HEK293 (cell line): ENCODE measurements at regions not wholly inside any gene's neighbourhood (a gene's known extent, or its start where the extent isn't known, plus 50 kb on each side); places are given as distances from the start of the nearest gene placed in this dataset.

Experiments used
- CTCF ChIA-PET: fragments of 350-600 bp; formaldehyde crosslinking; extraction: SDS; loops from one replicate; lab custom pipeline; 2021; ENCODE audit warnings: antibody characterized with exemption; lab: Yijun Ruan, JAX
- POLR2A ChIA-PET: fragments of 300-600 bp; formaldehyde crosslinking; extraction: SDS; loops from one replicate; lab custom pipeline; 2020; ENCODE audit warnings: antibody characterized with exemption, inconsistent platforms; lab: Yijun Ruan, JAX
- H3K27ac ChIP-seq: fragments of 200-500 bp; sonication (Bioruptor generic); 2 replicates; pipeline ENCODE4 v1.5.1; 2014; ENCODE audit warnings: low read depth, low read length, control low read depth, inconsistent platforms; ENCODE audit errors: extremely low read depth
- H3K36me3 ChIP-seq, 2 experiments: fragments of 200-500 bp in 1 of 2; sonication (Bioruptor generic) in 1 of 2; 1 replicate in 1 of 2; 2 replicates in 1 of 2; pipeline ENCODE4 v1.5.1; 2014 to 2017; ENCODE audit warnings: inconsistent platforms in 2 of 2, low read length in 2 of 2; ENCODE audit not compliant: control insufficient read depth in 2 of 2, insufficient read depth in 1 of 2
- H3K4me1 ChIP-seq: fragments of 200-500 bp; sonication (Bioruptor generic); 2 replicates; pipeline ENCODE4 v1.5.1; 2014; ENCODE audit warnings: mild to moderate bottlenecking, low read length, inconsistent platforms; ENCODE audit not compliant: control insufficient read depth, insufficient read depth
- H3K4me3 ChIP-seq: 2 replicates; pipeline ENCODE4 v1.5.1; 2011; ENCODE audit warnings: low read depth, mild to moderate bottlenecking, control low read depth, low read length, moderate library complexity
- H3K9me3 ChIP-seq: fragments of 200-500 bp; sonication (Bioruptor generic); 2 replicates; pipeline ENCODE4 v1.5.1; 2014; ENCODE audit warnings: low read depth, low read length, inconsistent platforms; ENCODE audit not compliant: control insufficient read depth, insufficient read depth
- GLI2 ChIP-seq: fragments of 450-650 bp; formaldehyde crosslinking; IDR thresholded peaks from 2 replicates; pipeline ENCODE4; 2017; ENCODE audit warnings: missing biosample characterization, missing genetic modification characterization, low read depth, borderline replicate concordance
- HOXA7 ChIP-seq: sonication (generic); formaldehyde crosslinking; IDR thresholded peaks from 2 replicates; pipeline ENCODE4 v1.8.1; 2022; ENCODE audit warnings: missing genetic modification reagents, borderline replicate concordance
- KLF9 ChIP-seq: fragments of 450-650 bp; formaldehyde crosslinking; IDR thresholded peaks from 2 replicates; pipeline ENCODE4 v1.5.1; 2016; ENCODE audit warnings: missing biosample characterization, missing genetic modification characterization, low read depth
- PRDM1 ChIP-seq: fragments of 450-650 bp; formaldehyde crosslinking; IDR thresholded peaks from 2 replicates; pipeline ENCODE4; 2016; ENCODE audit warnings: missing biosample characterization, missing genetic modification characterization
- RBAK ChIP-seq: fragments of 450-650 bp; formaldehyde crosslinking; IDR thresholded peaks from 2 replicates; pipeline ENCODE4 v1.5.1; 2016; ENCODE audit warnings: missing biosample characterization, missing genetic modification characterization
- REPIN1 ChIP-seq: fragments of 450-650 bp; formaldehyde crosslinking; IDR thresholded peaks from 2 replicates; pipeline ENCODE4 v1.5.1; 2017; ENCODE audit warnings: missing biosample characterization, missing genetic modification characterization, low read depth
- TRIM28 ChIP-seq: IDR thresholded peaks from 2 replicates; pipeline ENCODE4 v1.6.1; 2011; ENCODE audit warnings: low read length, control low read depth, borderline replicate concordance
- YY2 ChIP-seq: fragments of 450-650 bp; formaldehyde crosslinking; IDR thresholded peaks from 2 replicates; pipeline ENCODE4 v1.5.1; 2016; ENCODE audit warnings: missing biosample characterization, missing genetic modification characterization
- ZBTB17 ChIP-seq: fragments of 450-650 bp; formaldehyde crosslinking; IDR thresholded peaks from 2 replicates; pipeline ENCODE4 v1.5.1; 2016; ENCODE audit warnings: missing biosample characterization, missing genetic modification characterization
- ZFP3 ChIP-seq: fragments of 450-650 bp; formaldehyde crosslinking; IDR thresholded peaks from 2 replicates; pipeline ENCODE4 v1.5.1; 2016; ENCODE audit warnings: low read depth, missing biosample characterization, missing genetic modification characterization
- ZIC2 ChIP-seq: fragments of 450-650 bp; formaldehyde crosslinking; IDR thresholded peaks from 2 replicates; pipeline ENCODE4 v1.5.1; 2016; ENCODE audit warnings: missing biosample characterization, missing genetic modification characterization
- ZNF133 ChIP-seq: fragments of 450-650 bp; formaldehyde crosslinking; IDR thresholded peaks from 2 replicates; pipeline ENCODE4 v1.5.1; 2016; ENCODE audit warnings: missing biosample characterization, missing genetic modification characterization
- ZNF157 ChIP-seq: fragments of 450-650 bp; formaldehyde crosslinking; IDR thresholded peaks from 2 replicates; pipeline ENCODE4 v1.5.1; 2016; ENCODE audit warnings: missing biosample characterization, missing genetic modification characterization
- ZNF174 ChIP-seq: fragments of 450-650 bp; formaldehyde crosslinking; IDR thresholded peaks from 2 replicates; pipeline ENCODE4 v1.5.0; 2017; ENCODE audit warnings: missing biosample characterization, mild to moderate bottlenecking, missing genetic modification characterization
- ZNF248 ChIP-seq: fragments of 450-650 bp; formaldehyde crosslinking; IDR thresholded peaks from 2 replicates; pipeline ENCODE4 v1.5.1; 2017; ENCODE audit warnings: missing biosample characterization, missing genetic modification characterization
- ZNF350 ChIP-seq: fragments of 450-650 bp; formaldehyde crosslinking; IDR thresholded peaks from 2 replicates; pipeline ENCODE4 v1.5.0; 2017; ENCODE audit warnings: missing biosample characterization, mild to moderate bottlenecking, missing genetic modification characterization
- ZNF433 ChIP-seq: fragments of 450-650 bp; formaldehyde crosslinking; IDR thresholded peaks from 2 replicates; pipeline ENCODE4 v1.5.1; 2016; ENCODE audit warnings: missing biosample characterization, missing genetic modification characterization, low read depth
- ZNF48 ChIP-seq: fragments of 450-650 bp; formaldehyde crosslinking; IDR thresholded peaks from 2 replicates; pipeline ENCODE4 v1.5.1; 2016; ENCODE audit warnings: missing biosample characterization, missing genetic modification characterization
- ZNF585B ChIP-seq: fragments of 450-650 bp; formaldehyde crosslinking; IDR thresholded peaks from 2 replicates; pipeline ENCODE4 v1.5.1; 2016; ENCODE audit warnings: missing biosample characterization, missing genetic modification characterization
- ZNF658 ChIP-seq: fragments of 450-650 bp; formaldehyde crosslinking; IDR thresholded peaks from 2 replicates; pipeline ENCODE4; 2016; ENCODE audit warnings: missing biosample characterization, missing genetic modification characterization
- ZNF768 ChIP-seq: fragments of 450-650 bp; formaldehyde crosslinking; IDR thresholded peaks from 2 replicates; pipeline ENCODE4 v1.5.1; 2018; ENCODE audit warnings: missing biosample characterization, mild to moderate bottlenecking, missing genetic modification characterization
- TF ChIP-seq, protein P1 (sequence below): fragments of 450-650 bp; formaldehyde crosslinking; IDR thresholded peaks from 2 replicates; pipeline ENCODE4 v1.5.1; 2016; ENCODE audit warnings: missing biosample characterization, missing genetic modification characterization
- TF ChIP-seq, protein P2 (sequence below): fragments of 450-650 bp; formaldehyde crosslinking; IDR thresholded peaks from 2 replicates; pipeline ENCODE4 v1.5.1; 2017; ENCODE audit warnings: missing biosample characterization, missing genetic modification characterization
- TF ChIP-seq, protein P3 (sequence below): fragments of 450-650 bp; formaldehyde crosslinking; IDR thresholded peaks from 2 replicates; pipeline ENCODE4 v1.5.1; 2016; ENCODE audit warnings: missing biosample characterization, missing genetic modification characterization
- TF ChIP-seq, protein P4 (sequence below): fragments of 450-650 bp; formaldehyde crosslinking; IDR thresholded peaks from 2 replicates; pipeline ENCODE4 v1.5.1; 2017; ENCODE audit warnings: missing biosample characterization, missing genetic modification characterization
- TF ChIP-seq, protein P5 (sequence below): fragments of 450-650 bp; formaldehyde crosslinking; IDR thresholded peaks from 2 replicates; pipeline ENCODE4 v1.5.1; 2016; ENCODE audit warnings: missing biosample characterization, missing genetic modification characterization

DNA sequence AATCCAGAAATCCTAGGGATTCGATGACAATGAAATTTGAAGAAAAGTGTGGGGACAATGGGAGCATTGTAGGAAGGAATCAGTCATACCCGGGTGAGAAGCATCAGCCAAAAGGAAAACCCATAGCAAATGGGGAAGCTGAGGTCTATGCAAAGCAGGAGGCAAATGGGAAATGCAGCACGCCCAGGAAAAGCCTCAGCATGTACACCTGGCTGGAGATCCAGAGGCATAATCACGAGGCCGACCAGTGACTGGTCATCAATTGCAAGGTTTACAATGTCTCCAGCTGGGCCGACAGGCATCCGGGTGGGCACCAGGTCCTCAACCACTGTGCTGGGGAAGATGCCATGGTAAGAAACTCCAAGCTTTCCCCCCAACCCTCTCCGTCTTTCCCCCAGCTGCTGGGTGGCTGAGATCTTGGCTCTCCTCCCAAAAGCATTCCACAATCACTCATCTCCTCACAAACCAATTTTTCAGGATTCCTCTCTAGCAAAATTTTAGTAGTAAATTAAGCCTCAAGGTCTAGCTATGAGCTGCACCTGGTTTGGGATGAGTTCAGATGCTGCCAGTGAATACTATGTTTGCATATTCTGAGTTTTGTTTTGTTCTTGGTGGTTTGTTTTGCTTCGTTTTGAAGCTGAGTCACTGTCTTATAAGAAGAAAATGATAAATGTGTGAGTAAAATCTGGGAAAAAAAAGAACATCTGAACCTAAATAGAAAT, 98.0 kb upstream of the OR5AK2 start (continued):
- no peak for TF ChIP-seq ZNF350 (tag by site-specific recombination)
- TF ChIP-seq, all 188 proteins: peak for 0

DNA sequence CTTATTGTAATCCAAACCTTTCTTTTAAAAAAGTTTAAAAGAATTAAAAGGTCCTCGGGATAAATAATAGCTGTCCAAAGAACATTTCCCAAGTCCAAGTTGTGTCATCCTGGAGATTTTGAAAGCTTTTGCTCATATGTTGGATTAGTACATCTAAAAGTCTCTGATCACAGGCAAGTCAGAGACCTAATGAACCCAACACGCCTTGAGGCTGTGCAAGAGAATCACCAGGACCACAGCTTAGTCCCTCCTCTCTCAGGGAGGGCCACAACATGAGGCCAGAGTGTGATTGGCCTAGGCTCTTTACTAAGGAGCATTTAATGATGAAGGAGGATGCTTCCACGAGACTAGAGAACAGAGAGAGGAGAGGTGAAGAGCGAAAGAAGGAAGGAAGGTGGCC, 98.7 kb upstream of the OR5AK2 start:
- Histone ChIP-seq H3K9me3 (no peaks in the 10 kb centered on the region), H3K36me3 (no peaks in the 10 kb centered on the region), H3K4me3 (no peak overlapping the region), H3K27ac (no peak overlapping the region), H3K4me1 (no peaks in the 10 kb centered on the region)
- TF ChIP-seq ZFP3 (tag by site-specific recombination) (no peak), PRDM1 (tag by site-specific recombination) (no peak), ZNF768 (no peak), REPIN1 (tag by site-specific recombination) (no peak), ZNF585B (no peak), TRIM28 (no peak), RBAK (no peak), ZBTB17 (tag by site-specific recombination) (no peak), KLF9 (tag by site-specific recombination) (no peak)
- TF ChIP-seq, protein P1, sequence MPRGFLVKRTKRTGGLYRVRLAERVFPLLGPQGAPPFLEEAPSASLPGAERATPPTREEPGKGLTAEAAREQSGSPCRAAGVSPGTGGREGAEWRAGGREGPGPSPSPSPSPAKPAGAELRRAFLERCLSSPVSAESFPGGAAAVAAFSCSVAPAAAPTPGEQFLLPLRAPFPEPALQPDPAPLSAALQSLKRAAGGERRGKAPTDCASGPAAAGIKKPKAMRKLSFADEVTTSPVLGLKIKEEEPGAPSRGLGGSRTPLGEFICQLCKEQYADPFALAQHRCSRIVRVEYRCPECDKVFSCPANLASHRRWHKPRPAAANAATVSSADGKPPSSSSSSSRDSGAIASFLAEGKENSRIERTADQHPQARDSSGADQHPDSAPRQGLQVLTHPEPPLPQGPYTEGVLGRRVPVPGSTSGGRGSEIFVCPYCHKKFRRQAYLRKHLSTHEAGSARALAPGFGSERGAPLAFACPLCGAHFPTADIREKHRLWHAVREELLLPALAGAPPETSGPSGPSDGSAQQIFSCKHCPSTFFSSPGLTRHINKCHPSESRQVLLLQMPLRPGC: no peak
- TF ChIP-seq, protein P2, sequence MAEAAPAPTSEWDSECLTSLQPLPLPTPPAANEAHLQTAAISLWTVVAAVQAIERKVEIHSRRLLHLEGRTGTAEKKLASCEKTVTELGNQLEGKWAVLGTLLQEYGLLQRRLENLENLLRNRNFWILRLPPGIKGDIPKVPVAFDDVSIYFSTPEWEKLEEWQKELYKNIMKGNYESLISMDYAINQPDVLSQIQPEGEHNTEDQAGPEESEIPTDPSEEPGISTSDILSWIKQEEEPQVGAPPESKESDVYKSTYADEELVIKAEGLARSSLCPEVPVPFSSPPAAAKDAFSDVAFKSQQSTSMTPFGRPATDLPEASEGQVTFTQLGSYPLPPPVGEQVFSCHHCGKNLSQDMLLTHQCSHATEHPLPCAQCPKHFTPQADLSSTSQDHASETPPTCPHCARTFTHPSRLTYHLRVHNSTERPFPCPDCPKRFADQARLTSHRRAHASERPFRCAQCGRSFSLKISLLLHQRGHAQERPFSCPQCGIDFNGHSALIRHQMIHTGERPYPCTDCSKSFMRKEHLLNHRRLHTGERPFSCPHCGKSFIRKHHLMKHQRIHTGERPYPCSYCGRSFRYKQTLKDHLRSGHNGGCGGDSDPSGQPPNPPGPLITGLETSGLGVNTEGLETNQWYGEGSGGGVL: no peak
- TF ChIP-seq, protein P3, sequence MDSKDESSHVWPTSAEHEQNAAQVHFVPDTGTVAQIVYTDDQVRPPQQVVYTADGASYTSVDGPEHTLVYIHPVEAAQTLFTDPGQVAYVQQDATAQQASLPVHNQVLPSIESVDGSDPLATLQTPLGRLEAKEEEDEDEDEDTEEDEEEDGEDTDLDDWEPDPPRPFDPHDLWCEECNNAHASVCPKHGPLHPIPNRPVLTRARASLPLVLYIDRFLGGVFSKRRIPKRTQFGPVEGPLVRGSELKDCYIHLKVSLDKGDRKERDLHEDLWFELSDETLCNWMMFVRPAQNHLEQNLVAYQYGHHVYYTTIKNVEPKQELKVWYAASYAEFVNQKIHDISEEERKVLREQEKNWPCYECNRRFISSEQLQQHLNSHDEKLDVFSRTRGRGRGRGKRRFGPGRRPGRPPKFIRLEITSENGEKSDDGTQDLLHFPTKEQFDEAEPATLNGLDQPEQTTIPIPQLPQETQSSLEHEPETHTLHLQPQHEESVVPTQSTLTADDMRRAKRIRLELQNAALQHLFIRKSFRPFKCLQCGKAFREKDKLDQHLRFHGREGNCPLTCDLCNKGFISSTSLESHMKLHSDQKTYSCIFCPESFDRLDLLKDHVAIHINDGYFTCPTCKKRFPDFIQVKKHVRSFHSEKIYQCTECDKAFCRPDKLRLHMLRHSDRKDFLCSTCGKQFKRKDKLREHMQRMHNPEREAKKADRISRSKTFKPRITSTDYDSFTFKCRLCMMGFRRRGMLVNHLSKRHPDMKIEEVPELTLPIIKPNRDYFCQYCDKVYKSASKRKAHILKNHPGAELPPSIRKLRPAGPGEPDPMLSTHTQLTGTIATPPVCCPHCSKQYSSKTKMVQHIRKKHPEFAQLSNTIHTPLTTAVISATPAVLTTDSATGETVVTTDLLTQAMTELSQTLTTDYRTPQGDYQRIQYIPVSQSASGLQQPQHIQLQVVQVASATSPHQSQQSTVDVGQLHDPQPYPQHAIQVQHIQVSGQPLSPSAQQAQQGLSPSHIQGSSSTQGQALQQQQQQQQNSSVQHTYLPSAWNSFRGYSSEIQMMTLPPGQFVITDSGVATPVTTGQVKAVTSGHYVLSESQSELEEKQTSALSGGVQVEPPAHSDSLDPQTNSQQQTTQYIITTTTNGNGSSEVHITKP (tag by site-specific recombination): no peak
- TF ChIP-seq, all 188 proteins: peak for 0
- POLR2A ChIA-PET: no interaction called here
- CTCF ChIA-PET: no interaction called here

DNA sequence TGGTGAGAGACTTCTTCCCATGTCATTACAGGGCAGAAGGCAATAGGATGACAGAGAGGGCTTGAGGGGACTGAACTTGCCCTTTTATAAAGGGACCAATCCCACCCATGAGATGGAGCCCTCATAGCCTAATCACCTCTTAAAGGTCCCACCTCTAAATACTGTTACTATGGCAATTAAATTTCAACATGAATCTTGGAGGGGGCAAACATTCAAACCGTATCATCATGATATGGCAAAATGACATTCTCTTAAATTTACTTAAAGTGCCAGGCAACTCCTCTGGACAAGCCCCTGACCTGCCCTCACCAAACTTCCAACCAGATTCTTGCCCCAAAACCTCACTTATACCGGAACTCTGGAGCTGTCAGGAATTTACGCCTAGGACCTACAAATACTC, 100.8 kb upstream of the OR5AK2 start:
- Histone ChIP-seq H3K27ac (no peak overlapping the region), H3K4me1 (no peaks in the 10 kb centered on the region), H3K9me3 (no peaks in the 10 kb centered on the region), H3K4me3 (no peak overlapping the region), H3K36me3 (no peaks in the 10 kb centered on the region)
- CTCF ChIA-PET: no interaction called here
- POLR2A ChIA-PET: no interaction called here
- TF ChIP-seq ZNF174 (tag by site-specific recombination) (no peak), HOXA7 (CRISPR knock-in tag) (no peak), ZIC2 (tag by site-specific recombination) (no peak), YY2 (tag by site-specific recombination) (no peak), RBAK (no peak), ZNF433 (tag by site-specific recombination) (no peak), ZNF658 (no peak), ZNF48 (tag by site-specific recombination) (no peak), GLI2 (tag by site-specific recombination) (no peak), ZNF248 (tag by site-specific recombination) (no peak), ZNF133 (tag by site-specific recombination) (no peak), ZNF157 (tag by site-specific recombination) (no peak)
- TF ChIP-seq, protein P4, sequence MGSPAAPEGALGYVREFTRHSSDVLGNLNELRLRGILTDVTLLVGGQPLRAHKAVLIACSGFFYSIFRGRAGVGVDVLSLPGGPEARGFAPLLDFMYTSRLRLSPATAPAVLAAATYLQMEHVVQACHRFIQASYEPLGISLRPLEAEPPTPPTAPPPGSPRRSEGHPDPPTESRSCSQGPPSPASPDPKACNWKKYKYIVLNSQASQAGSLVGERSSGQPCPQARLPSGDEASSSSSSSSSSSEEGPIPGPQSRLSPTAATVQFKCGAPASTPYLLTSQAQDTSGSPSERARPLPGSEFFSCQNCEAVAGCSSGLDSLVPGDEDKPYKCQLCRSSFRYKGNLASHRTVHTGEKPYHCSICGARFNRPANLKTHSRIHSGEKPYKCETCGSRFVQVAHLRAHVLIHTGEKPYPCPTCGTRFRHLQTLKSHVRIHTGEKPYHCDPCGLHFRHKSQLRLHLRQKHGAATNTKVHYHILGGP (tag by site-specific recombination): no peak
- TF ChIP-seq, protein P5, sequence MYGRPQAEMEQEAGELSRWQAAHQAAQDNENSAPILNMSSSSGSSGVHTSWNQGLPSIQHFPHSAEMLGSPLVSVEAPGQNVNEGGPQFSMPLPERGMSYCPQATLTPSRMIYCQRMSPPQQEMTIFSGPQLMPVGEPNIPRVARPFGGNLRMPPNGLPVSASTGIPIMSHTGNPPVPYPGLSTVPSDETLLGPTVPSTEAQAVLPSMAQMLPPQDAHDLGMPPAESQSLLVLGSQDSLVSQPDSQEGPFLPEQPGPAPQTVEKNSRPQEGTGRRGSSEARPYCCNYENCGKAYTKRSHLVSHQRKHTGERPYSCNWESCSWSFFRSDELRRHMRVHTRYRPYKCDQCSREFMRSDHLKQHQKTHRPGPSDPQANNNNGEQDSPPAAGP (tag by site-specific recombination): no peak
